Stimulated activated CD8-positive, alpha-beta memory T cell treated with anti-CD3 and anti-CD28 coated beads, Interleukin-7, amount 100 ng/mL, for 1 hour (primary cell): ENCODE measurements at regions not wholly inside any gene's neighbourhood (a gene's known extent, or its start where the extent isn't known, plus 50 kb on each side); places are given as distances from the start of the nearest gene placed in this dataset.

Source experiments
- DNase-seq, 2 donors: peaks; one replicate each; pipeline ENCODE4 v3.0.0-alpha.2; 2020; ENCODE audit warnings: low read depth in 2 of 2

DNA sequence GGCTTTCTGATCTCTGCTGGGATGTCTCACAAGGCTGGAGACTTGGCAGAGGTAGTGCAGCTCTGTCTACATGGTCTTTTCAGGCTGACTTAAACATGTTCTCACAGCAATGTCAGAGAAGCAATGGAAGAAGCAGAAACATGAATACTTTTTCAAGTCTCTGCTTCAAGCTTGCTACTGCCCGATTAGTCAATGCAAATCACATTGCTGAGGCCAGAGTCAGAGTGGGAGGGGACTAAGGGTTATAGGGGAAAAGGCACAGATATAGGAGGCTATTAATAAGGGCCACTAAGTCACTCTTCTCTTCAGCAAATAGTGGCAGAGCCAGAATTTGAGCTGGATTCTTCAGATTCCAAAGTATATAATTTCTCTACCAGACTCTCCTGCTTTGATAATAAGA, 390.5 kb downstream of the TMEM135 start:
- no peak for DNase-seq

DNA sequence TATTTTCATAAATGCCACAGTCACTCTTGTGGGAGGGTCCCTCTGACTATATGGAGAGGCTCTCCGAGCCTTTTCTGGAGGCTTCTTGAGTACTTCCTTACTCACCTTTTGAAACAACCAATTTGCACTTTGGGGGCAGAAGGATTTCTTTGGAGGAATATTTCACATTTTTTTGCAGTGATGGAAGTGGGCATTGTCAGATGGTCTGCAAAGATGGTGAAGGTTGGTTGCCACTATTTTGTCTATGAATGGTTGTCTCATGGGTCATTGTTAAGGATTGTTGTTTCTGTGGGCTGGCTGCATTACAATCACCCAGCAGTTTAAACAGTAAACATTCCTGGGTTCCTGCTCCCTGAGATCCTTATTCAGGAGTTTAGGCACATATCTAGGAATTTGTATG, 388.2 kb downstream of the TMEM135 start:
- DNase-seq = no peak

DNA sequence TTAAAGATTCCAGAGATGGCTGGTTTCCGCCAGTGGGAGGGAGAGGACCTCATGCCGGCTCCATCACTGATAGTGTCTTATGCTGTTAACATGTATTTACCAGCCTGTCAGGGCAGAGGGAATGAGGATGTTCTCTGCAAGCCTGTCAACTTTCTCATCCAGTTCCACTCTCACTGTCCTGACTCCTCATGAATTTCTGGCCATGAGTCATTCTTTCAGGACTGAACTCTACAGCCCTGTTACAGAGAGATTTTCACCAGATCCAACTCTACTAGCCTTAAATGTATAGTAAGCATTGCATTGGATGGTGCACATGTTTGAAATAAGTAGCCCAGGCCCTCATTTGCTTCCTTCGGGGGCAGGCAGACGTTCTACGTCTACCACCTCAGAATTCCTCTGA, 387.7 kb downstream of the TMEM135 start:
- DNase-seq = no peak

DNA sequence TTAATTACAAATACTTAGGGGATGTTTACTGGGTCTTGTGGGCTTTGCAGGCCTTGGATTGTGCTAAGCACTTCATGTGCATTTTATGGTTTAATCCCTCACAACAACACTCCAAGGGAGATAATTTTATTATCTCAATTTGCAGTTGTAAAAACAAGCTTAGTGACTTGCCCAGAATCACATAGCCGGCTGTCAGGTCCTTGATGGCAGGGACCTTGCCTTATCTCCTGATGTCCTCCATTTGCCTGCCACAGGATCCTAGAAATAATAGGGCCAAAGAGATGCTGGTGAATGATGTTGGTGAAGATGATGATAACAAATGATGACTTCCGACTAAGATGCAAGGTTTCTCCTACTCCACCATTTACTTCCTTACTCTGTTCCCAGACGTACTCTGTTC, 385.4 kb downstream of the TMEM135 start:
- no peak for DNase-seq

DNA sequence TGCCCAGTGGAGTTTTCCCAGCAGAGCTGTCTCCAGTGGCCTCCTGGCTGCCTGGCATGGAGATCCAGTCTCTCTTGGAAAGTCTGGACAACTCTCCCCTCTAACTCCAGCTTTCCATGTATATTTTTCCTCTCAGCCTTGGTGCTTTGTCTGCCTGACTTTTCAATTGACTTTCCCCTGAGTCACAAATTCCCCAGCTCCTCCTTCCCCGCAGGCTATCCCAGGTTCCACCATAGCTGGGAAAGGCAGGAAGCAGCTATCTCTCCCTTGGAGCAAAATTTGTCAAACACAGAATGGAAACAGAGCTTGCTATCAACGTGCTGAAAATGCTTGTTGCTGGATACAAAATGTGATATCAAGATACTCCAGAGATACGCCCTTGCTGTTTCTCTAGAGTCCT, 384.8 kb downstream of the TMEM135 start:
- DNase-seq = no peak

DNA sequence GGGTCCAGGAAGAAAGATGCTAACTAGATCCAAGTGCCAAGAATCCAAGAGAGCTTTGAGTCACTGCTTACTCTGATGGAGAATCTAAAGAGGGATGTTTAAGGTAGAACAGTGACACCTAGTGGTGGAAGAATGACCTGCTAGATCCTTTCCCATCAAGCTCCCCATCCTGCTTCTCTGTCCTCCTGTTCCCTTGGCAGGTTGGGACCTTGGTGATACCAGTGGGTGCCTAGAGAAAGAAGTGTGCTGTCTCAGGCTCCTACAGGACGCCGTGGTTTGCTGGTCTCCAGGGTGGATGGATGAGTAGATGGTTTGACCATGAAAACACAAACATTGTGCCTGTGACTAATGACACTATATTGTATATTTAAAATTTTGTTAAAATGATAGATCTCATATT, 383.7 kb downstream of the TMEM135 start:
- DNase-seq = no peak

DNA sequence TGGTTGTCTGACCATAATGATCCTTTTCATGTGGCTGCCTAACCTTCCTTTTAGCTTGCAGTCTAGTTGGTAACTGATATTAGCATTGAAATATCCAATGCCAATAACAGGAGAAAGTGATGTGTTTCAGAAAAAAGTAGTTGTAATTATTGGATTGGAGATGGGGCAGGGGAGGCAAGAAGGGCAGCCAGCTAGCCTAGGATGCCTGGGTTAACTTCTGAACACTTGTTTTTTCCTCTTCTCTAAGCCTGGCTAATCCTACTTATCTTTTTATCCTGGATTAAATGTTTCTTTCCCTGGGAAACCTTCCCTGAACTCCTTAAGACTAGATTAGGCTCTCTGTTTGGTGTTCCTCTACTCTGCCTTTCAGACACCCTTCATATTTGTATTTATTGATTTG, 380.2 kb downstream of the TMEM135 start:
- no peak for DNase-seq

DNA sequence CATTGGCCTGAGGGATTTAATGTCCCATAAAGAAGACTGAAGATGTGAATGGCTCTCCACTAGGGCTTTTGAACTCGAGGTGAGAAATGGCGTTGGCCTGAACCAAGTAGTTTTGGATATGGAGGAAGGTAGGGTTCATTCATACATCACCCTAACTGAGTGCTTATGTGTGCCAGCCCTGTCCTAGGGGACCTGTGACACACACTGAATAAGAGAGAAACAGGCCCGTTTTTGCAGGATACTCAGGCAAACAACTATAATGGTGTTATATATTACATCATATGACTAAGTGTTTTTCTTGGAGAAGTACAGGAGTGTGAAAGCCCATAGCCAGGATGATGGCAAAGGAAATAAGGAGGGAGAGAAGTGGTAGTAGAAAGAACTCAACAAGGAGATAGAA, 368.1 kb downstream of the TMEM135 start:
- DNase-seq = no peak

DNA sequence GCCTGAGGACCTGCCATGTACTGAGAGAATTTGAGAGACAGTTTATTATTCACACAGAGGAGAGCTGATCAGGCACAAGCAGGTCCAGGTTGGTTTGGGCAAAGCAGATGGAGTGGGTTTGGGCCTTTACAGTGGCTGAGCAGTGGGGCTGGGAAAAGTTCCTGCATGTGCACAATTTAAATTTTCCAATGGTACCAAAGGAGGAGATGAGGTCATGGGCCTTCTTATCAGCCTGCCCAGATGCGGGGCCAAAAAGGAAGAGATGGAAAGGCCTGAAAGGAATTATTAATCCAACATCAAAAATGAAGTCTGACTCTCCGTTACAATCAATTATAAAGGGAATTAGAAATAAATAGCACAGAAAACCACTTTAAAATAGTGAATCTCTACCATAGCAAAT, 367.6 kb downstream of the TMEM135 start:
- DNase-seq = no peak

DNA sequence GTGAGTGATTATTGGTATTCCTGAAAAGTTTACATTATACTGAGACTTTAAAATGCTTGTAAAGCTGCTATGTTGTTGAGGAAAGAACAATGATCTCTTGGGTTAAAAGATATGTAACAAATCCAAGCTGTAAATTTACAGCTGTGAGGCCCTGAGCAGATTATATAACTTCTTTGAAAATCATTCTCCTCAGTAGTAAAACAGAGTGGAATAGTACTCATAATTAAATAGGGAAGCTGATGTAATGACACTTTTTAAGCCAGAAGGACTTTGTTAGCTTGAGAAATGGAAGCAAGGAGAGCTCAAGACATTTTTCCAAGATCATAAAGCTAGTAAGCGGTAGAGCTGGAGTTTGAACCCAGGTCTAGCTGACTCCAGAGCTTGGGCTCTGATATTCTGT, 363.9 kb downstream of the TMEM135 start:
- DNase-seq = no peak

DNA sequence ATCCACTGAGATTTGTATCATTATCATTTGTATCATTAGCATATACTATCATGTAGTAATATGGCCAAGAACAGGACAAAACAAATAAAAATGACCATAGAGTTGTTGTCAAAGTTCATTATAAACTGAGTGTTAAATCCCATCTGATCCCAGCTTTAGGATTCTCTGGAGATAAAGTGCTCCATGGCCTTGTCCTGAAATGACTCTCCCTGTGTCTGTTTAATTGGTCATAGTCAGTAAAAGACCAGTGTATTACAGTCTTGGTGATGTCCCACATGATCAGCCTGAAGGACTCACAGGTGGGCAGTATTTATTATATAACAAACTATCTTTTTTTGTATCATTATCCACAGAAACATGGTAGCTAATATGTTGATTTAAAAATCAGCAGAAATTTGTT, 361.6 kb downstream of the TMEM135 start:
- DNase-seq = no peak

DNA sequence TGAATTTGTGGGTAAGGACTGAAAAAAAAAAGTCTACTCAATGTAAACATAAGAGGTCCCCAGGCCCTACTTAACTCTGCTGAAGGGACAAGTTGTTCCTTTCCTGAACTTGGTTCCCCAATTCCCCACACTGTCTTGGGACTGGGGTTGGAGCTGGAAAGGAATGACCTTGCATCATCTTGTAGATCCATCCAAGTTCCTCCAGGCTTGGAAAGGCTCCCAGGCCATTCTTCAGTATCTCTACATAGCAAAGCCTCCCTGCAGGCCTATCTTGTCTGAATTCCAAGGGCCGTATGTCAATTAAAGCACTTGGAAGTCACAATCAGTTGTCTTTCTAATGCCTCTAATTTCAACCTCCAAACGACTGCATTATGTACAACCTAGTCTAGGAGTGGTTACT, 361.2 kb downstream of the TMEM135 start:
- DNase-seq = no peak

DNA sequence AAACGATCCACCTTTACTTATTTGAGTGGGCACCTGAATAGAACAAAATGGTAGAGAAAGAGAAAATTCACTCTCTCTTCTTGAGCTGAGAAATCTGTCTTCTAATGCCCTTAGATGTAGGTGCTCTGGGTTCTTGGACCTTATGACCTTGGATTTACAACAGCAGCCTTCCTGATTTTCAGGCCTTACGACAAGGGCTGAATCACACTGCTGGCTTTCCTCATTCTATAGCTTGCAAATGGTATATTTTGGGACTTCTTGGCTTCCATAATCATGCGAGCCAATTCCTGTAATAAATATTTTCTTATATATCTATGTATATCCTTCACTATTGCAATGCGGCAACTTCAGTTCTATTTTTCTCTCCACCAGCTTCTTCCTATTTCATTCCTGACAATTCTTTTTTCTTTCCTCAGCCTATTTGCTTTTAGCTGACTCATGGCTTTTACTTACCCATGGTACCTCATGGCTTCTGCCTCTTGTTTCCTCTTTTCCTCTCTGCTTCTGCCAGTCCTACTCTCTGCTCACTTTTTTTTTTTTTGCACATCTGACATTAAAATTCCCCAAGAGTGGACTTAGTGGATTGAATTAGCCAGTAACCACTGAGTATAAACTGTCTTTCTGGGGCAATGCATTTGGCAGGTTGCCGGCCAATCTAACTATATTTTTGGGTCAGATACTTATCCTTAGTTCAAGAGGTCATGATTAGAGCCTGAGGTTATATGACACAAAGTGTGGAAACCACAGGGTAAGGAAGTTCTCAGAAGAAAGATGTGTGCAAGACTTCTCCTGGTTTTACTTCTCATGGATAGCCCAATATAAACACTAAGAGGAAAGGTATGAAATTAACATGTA, 359.5 kb downstream of the TMEM135 start:
- DNase-seq = no peak

DNA sequence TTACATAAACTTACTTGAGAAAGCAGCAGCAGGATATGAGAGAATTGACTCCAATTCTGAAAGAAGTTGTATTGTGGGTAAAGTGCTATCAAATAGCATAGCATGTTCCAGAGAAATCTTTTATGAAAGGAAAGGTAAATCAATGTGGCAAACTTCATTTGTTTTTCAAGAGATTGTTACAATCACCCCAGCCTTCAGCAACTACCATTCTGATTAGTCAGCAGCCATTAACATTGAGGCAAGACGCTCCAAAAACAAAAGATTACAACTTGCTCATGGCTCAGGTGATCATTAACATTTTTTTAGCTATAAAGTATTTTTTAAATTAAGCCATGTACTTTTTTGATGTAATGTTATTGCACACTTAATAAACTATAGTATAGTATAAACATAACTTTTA, 357.2 kb downstream of the TMEM135 start:
- DNase-seq = no peak

DNA sequence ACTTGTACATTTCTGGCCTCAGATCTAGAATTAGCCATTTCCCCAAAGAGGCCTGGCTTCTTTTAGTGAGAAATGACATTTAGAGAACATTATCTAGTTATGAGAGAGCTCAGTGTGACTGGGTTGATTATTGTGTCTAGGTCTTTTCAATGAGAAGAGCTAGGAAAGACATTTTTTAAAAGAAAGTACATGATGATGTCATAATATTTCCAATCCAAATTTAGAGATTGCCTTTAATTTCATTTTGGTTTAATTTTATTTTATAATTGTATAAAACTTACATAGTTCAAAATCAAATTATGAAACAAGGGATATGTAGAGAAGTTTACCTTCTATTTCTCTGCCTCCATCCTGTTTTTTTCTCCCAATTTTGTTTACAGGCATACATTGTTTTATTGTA, 354.9 kb downstream of the TMEM135 start:
- no peak for DNase-seq

DNA sequence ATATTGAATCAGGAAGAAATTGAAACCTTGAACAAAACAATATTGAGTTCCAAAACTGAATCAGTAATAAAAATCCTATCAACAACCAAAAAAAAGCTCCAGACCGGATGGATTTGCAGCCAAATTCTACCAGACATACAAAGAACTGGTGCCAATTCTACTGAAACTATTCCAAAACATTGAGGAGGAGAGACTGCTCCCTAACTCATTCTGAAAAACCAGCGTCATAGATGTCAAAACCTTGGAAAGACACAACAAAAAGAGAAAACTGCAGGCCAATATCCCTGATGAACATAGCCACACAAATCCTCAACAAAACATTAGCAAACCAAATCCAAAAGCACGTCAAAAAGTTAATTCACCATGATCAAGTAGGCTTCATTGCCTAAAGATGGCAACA, 353.8 kb downstream of the TMEM135 start:
- DNase-seq = no peak

DNA sequence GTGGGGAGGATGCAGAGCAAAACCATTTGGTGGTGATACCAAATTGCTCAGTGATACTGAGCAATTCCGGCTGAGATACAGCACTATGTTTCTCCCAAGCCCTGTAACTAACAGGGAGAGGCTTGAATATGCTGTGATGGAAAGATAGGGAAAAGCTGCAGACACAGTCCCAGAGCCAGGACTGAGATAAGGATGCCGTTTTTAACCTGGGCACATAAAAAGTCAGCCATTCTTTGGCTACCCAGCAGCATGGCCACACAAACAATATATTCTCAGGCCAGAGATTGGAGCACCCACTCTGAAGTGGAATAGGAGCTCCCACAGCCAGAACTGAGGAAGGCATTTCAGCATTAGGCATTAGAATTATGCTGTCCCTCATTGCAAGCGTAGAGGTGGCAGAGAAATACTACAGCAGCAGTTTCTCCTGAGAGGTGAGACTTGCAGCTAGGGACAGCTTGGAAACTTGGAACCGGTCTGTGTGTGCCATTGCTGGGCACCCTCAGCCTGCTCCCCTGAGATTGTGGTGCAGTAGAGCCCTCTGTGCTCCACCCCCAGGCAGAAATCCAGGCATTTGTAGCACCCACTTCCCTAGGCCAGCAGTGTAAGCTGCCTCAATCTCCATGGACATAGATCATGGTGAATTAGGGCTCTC, 346.5 kb downstream of the TMEM135 start:
- no peak for DNase-seq

DNA sequence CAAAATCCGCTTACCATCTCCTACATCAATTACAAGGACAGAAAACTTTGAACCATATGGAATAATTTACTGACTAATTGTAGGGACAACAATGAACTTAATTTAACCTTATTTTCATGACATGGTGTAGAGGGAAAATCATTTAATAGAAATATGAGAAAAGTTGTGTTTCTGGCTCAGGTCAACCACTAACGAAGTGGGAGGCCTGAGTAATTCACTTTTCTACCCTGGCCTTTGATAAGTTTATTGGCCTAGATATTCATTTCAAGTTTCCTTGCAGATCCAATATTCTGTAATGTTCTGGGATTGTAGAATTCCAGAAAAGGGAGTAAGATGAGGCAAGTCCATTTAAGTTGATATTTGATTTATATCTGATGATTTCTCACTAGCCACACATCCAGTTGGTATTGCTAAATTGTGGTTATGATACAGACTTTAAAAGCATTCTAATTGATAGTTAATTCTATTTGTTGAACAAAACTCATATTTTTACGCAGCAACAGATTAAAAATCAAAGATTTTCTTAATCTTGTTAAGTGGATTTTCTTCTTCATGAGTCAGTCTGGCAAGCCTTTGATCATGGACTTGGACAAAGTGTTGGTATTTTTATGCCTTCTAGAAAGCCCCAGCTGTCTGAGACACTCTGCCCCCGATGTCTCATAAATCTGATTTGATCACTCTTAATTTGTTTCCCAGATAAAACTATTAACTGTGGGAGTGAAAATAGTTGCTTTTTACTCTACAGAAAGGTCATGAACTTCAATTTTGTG, 336.5 kb downstream of the TMEM135 start:
- no peak for DNase-seq
